ENCODE measurements at regions not wholly inside any gene's neighbourhood (a gene's known extent, or its start where the extent isn't known, plus 50 kb on each side); places are given as distances from the start of the nearest gene placed in this dataset.

GRCh38 chr22:27213294-27213693 lies 555.9 kb downstream of the MIAT start:
- TF ChIP-seq CTCF (IDR thresholded peaks at IDR 0.05; ENCODE audit: low read length): no peak
- no peak for TF ChIP-seq EZH2 (optimal IDR thresholded peaks at IDR 0.05; ENCODE audit: low read depth, low read length)

Data from MM.1S (cell line).